ENCODE measurements at regions not wholly inside any gene's neighbourhood (a gene's known extent, or its start where the extent isn't known, plus 50 kb on each side); places are given as distances from the start of the nearest gene placed in this dataset.

- no peak for TF ChIP-seq CTCF (conservative IDR thresholded peaks at IDR 0.05; ENCODE audit: control insufficient read depth, insufficient read depth, low read depth, low read length)
- no peak overlapping the region for H3K4me3 ChIP-seq (ENCODE audit: control insufficient read depth, low read depth, low read length)
- no peak for DNase-seq (ENCODE audit: low read depth)
Measured at GRCh38 chr3:88248658-88249057, 98.9 kb downstream of the C3orf38 start.

GRCh38 chr3:88259045-88259444 is 109.3 kb downstream of the C3orf38 start:
- H3K4me3 ChIP-seq (ENCODE audit: control insufficient read depth, low read depth, low read length), result no peak overlapping the region
- no peak for TF ChIP-seq CTCF (conservative IDR thresholded peaks at IDR 0.05; ENCODE audit: control insufficient read depth, insufficient read depth, low read depth, low read length)
- no peak for DNase-seq (ENCODE audit: low read depth)

GRCh38 chr3:88262527-88262926 is 112.8 kb downstream of the C3orf38 start:
- no peak for TF ChIP-seq CTCF (conservative IDR thresholded peaks at IDR 0.05; ENCODE audit: control insufficient read depth, insufficient read depth, low read depth, low read length)
- no peak for DNase-seq (ENCODE audit: low read depth)
- H3K4me3 ChIP-seq (ENCODE audit: control insufficient read depth, low read depth, low read length), result no peak overlapping the region

- H3K4me3 ChIP-seq (ENCODE audit: control insufficient read depth, low read depth, low read length), result no peak overlapping the region
- no peak for DNase-seq (ENCODE audit: low read depth)
- no peak for TF ChIP-seq CTCF (conservative IDR thresholded peaks at IDR 0.05; ENCODE audit: control insufficient read depth, insufficient read depth, low read depth, low read length)
Measured at GRCh38 chr3:88263417-88264100, 113.8 kb downstream of the C3orf38 start.

GRCh38 chr3:88267441-88267840 is 117.7 kb downstream of the C3orf38 start:
- no peak for DNase-seq (ENCODE audit: low read depth)
- no peak for TF ChIP-seq CTCF (conservative IDR thresholded peaks at IDR 0.05; ENCODE audit: control insufficient read depth, insufficient read depth, low read depth, low read length)
- H3K4me3 ChIP-seq (ENCODE audit: control insufficient read depth, low read depth, low read length), result no peak overlapping the region

- TF ChIP-seq CTCF (conservative IDR thresholded peaks at IDR 0.05; ENCODE audit: control insufficient read depth, insufficient read depth, low read depth, low read length), result no peak
- H3K4me3 ChIP-seq (ENCODE audit: control insufficient read depth, low read depth, low read length), result no peak overlapping the region
- DNase-seq (ENCODE audit: low read depth), result no peak
Measured at GRCh38 chr3:88267847-88268246, 118.1 kb downstream of the C3orf38 start.

- TF ChIP-seq CTCF (conservative IDR thresholded peaks at IDR 0.05; ENCODE audit: control insufficient read depth, insufficient read depth, low read depth, low read length), result no peak
- no peak overlapping the region for H3K4me3 ChIP-seq (ENCODE audit: control insufficient read depth, low read depth, low read length)
- DNase-seq (ENCODE audit: low read depth), result no peak
Measured at GRCh38 chr3:88280326-88280725, 130.6 kb downstream of the C3orf38 start.

Measured in fibroblast of mammary gland (primary cell).